ENCODE measurements at regions not wholly inside any gene's neighbourhood (a gene's known extent, or its start where the extent isn't known, plus 50 kb on each side); places are given as distances from the start of the nearest gene placed in this dataset.
"Not testable (repeated sequence)": the region's sequence is repeated elsewhere in the genome, so short reads cannot be mapped to it uniquely, and the experiment has no call there.

DNA sequence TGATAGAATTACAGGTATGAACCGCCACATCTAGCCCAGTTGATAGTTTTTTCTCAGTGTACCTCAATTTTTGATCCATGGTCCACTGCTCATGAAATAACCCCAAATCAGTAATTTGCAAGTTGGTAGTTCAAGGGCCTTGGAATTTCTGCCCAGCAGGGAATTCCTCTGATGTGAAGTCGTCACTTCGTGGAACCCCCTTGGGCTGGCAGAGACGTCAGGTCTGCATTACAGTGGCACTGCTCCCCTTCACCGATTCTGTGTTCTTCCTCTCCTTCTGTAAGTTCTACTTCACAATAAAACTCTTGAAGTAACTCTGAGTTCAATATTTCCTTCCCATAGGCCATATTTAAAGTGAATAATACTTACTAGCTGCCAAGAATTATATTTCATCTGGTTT lies 881.0 kb downstream of the OTOL1 start:
- POLR2A ChIA-PET = no interaction called here
- no peak for DNase-seq (ENCODE audit: extremely low spot score)
- CTCF ChIA-PET = no interaction called here
- TF ChIP-seq, protein P1, sequence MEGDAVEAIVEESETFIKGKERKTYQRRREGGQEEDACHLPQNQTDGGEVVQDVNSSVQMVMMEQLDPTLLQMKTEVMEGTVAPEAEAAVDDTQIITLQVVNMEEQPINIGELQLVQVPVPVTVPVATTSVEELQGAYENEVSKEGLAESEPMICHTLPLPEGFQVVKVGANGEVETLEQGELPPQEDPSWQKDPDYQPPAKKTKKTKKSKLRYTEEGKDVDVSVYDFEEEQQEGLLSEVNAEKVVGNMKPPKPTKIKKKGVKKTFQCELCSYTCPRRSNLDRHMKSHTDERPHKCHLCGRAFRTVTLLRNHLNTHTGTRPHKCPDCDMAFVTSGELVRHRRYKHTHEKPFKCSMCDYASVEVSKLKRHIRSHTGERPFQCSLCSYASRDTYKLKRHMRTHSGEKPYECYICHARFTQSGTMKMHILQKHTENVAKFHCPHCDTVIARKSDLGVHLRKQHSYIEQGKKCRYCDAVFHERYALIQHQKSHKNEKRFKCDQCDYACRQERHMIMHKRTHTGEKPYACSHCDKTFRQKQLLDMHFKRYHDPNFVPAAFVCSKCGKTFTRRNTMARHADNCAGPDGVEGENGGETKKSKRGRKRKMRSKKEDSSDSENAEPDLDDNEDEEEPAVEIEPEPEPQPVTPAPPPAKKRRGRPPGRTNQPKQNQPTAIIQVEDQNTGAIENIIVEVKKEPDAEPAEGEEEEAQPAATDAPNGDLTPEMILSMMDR (IDR thresholded peaks at IDR 0.05; ENCODE audit: control extremely low read depth, extremely low read depth, low read depth, missing control alignments) = no peak

DNA sequence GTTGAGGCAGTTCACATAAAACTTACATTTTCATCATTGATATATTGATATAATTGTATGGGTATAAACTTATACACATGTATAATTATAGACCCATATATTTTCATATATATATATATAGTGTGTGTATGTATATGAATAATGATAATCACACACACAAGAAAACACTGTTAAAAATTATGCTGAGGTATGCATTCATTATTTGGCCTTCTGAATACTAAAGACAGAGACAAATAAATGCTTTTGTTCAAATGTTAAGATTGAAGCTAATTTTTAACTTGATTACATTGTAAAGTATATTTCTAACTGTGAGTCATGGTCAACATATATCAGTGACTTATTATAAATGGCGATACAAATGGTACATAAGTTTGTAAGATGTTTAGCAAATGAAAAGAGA lies 888.8 kb downstream of the OTOL1 start:
- no peak for DNase-seq (ENCODE audit: extremely low spot score)
- TF ChIP-seq, protein P1 (IDR thresholded peaks at IDR 0.05; ENCODE audit: control extremely low read depth, extremely low read depth, low read depth, missing control alignments) = no peak
- CTCF ChIA-PET = interaction anchor here (1.2 kb wide), 1 partner anchor 11 kb away, joined by 3 read pairs; no protein-coding TSS in a partner anchor
- POLR2A ChIA-PET = no interaction called here

DNA sequence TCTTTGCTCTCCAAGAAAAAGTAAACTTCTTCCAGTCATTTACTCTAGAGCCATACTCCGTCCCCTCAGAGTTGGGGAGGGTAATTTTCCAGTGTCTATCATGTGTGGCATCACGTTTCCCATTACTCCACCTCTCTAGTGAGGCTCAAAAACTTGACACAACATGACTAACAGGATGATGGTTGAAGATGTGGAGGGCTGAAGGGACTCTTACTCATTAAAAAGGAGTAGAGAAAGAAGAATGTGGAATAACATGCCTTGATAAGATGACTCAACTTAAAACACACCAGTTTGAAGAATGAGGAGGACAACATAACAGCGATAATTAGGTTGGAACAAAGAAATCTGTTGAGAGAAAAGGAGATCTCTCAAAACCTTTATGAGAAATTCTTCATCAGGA lies 894.3 kb downstream of the OTOL1 start:
- no peak for DNase-seq (ENCODE audit: extremely low spot score)
- TF ChIP-seq, protein P1 (IDR thresholded peaks at IDR 0.05; ENCODE audit: control extremely low read depth, extremely low read depth, low read depth, missing control alignments) = no peak
- POLR2A ChIA-PET = no interaction called here
- CTCF ChIA-PET = no interaction called here

DNA sequence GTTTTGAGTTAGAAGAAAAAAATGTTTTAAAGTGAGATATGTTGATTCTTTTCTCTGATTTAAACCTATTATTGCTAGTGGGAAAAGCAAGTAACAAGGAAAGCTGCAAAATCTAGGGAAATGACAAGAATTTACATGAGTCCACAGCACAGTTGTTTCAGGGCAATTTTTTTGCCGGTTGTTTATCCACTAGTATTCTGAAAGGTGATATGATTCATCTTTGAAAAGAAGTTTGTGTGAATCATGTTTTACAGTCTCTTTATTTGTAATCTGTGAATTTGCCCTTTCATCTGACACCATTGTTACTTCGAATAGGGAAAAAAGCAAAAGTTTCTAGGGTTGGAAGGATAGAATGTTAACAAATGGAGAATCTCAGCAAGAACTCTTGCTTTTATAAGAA lies 894.7 kb downstream of the OTOL1 start:
- TF ChIP-seq, protein P1 (IDR thresholded peaks at IDR 0.05; ENCODE audit: control extremely low read depth, extremely low read depth, low read depth, missing control alignments) = no peak
- CTCF ChIA-PET = no interaction called here
- POLR2A ChIA-PET = no interaction called here
- DNase-seq (ENCODE audit: extremely low spot score) = no peak

DNA sequence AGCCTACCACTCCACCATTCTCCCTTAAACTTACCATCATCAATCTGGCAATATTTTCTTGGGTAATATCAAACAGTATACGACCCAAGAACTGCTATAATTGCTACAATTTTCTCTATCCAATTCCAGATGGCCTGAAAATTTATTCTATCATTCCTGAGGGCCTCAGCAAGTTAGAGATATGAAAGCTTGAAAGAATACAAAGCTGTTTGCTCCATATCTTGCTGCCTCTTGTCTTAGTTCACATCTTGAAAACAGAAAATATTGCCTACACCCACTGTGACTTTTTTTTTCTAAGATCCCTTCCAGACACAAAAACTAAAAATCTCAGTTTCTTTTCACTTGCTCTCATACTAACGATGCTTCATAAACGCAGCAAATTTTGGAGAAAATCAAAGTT lies 898.9 kb downstream of the OTOL1 start:
- DNase-seq (ENCODE audit: extremely low spot score) = no peak
- TF ChIP-seq, protein P1 (IDR thresholded peaks at IDR 0.05; ENCODE audit: control extremely low read depth, extremely low read depth, low read depth, missing control alignments) = no peak
- POLR2A ChIA-PET = no interaction called here
- CTCF ChIA-PET = no interaction called here

DNA sequence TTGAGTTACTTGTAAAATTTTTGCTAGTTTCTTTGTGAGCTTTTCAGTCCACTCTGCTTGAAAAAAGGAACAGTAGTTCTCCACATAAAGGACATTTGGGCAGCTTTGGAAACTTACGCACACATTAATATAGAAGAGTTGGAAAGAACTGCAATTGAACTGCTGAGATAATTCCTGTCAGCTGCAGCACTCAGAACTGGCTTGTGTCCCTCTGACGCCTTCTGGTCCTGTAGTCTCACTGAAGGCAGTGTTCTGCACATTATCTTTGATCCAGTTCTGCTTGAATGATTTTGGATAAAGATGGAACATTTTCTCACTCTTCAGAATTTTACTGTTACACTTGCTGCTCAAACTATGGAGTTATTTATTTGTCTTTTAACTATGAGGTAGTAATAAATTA lies 901.9 kb downstream of the OTOL1 start:
- ChIA-PET POLR2A (no interaction called here), CTCF (no interaction called here)
- DNase-seq (ENCODE audit: extremely low spot score) = no peak
- TF ChIP-seq, protein P1 (IDR thresholded peaks at IDR 0.05; ENCODE audit: control extremely low read depth, extremely low read depth, low read depth, missing control alignments) = no peak

DNA sequence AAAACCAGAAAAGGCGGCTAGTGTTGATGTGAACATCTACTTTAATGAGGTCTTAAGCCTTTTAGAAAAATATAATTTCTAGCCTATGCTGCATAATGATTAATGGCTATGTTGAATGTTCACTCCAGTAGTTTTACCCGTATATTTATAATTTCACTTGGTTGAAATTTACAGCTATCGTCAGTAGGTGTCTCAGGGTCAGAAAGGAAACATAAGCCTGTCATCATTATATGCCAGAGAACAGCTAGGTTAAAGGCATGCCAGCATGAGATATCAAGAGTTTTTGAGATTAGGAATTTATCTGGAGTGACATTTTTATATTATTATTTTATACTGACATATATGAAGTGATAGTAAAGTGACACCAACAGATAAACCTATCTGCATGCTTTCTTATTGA lies 904.1 kb downstream of the OTOL1 start:
- ChIA-PET POLR2A (no interaction called here), CTCF (no interaction called here)
- no peak for DNase-seq (ENCODE audit: extremely low spot score)
- TF ChIP-seq, protein P1 (IDR thresholded peaks at IDR 0.05; ENCODE audit: control extremely low read depth, extremely low read depth, low read depth, missing control alignments) = no peak

DNA sequence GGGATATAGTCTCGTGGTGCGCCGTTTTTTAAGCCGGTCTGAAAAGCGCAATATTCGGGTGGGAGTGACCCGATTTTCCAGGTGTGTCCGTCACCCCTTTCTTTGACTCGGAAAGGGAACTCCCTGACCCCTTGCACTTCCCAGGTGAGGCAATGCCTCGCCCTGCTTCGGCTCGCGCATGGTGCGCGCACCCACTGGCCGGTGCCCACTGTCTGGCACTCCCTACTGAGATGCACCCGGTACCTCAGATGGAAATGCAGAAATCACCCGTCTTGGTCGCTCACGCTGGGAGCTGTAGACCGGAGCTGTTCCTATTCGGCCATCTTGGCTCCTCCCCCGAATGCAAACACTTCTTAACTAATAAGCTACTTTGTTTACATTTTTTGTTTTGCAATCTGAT lies 914.9 kb downstream of the OTOL1 start:
- POLR2A ChIA-PET; DNase-seq (ENCODE audit: extremely low spot score); CTCF ChIA-PET: not testable (repeated sequence)
